HG03108 (cell line): ENCODE measurements at regions not wholly inside any gene's neighbourhood (a gene's known extent, or its start where the extent isn't known, plus 50 kb on each side); places are given as distances from the start of the nearest gene placed in this dataset.

Experiments used
- ATAC-seq: cut with Tn5 transposase; IDR thresholded peaks from one replicate; pipeline ENCODE4 v1.9.1; 2021; ENCODE audit warnings: moderate library complexity; ENCODE audit not compliant: unreplicated experiment

GRCh38 chr12:4223273-4223845 is 50.2 kb upstream of the CCND2 start:
- ATAC-seq, result no peak

GRCh38 chr12:4221258-4221620 is 52.3 kb upstream of the CCND2 start:
- ATAC-seq, result no peak

- no peak for ATAC-seq
Observed at GRCh38 chr12:4220536-4221257, 52.9 kb upstream of the CCND2 start.

- no peak for ATAC-seq
Observed at GRCh38 chr12:4217091-4217490, 56.5 kb upstream of the CCND2 start.

GRCh38 chr12:4216187-4216927 is 57.2 kb upstream of the CCND2 start:
- ATAC-seq, result no peak

- ATAC-seq, result peak; percentile 59
Observed at GRCh38 chr12:4215229-4216186, 58.1 kb upstream of the CCND2 start.

GRCh38 chr12:4214877-4215228 is 58.7 kb upstream of the CCND2 start:
- no peak for ATAC-seq

GRCh38 chr12:4213471-4213870 is 60.1 kb upstream of the CCND2 start:
- no peak for ATAC-seq

- ATAC-seq, result no peak
Observed at GRCh38 chr12:4212845-4213244, 60.7 kb upstream of the CCND2 start.

- ATAC-seq, result no peak
Observed at GRCh38 chr12:4211372-4211771, 62.2 kb upstream of the CCND2 start.

GRCh38 chr12:4210183-4210582 is 63.4 kb upstream of the CCND2 start:
- no peak for ATAC-seq

- no peak for ATAC-seq
Observed at GRCh38 chr12:4206470-4206869, 67.1 kb upstream of the CCND2 start.

- no peak for ATAC-seq
Observed at GRCh38 chr12:4203772-4204376, 69.7 kb upstream of the CCND2 start.

- no peak for ATAC-seq
Observed at GRCh38 chr12:4202918-4203317, 70.6 kb upstream of the CCND2 start.

- no peak for ATAC-seq
Observed at GRCh38 chr12:4202487-4202886, 71.1 kb upstream of the CCND2 start.

GRCh38 chr12:4201333-4202100 is 72.0 kb upstream of the CCND2 start:
- ATAC-seq, result no peak

GRCh38 chr12:4197922-4198763 is 75.4 kb upstream of the CCND2 start:
- no peak for ATAC-seq

- ATAC-seq, result no peak
Observed at GRCh38 chr12:4196805-4197420, 76.6 kb upstream of the CCND2 start.

GRCh38 chr12:4194668-4195067 is 78.9 kb upstream of the CCND2 start:
- no peak for ATAC-seq
